Left lung (tissue), 4 donors: ENCODE measurements at regions not wholly inside any gene's neighbourhood (a gene's known extent, or its start where the extent isn't known, plus 50 kb on each side); places are given as distances from the start of the nearest gene placed in this dataset.

Experiments used
- ATAC-seq: fragments of 200-7000 bp; cut with Tn5 transposase; one replicate; pipeline ENCODE4 v1.9.1; 2020; ENCODE audit warnings: moderate library complexity
- DNase-seq, 4 donors: peaks; one replicate each; pipeline ENCODE4 v3.0.0-alpha.2; 2013 to 2020
- H3K27ac ChIP-seq, 2 donors: fragments of 200-600 bp; sonication (generic) in 1 of 2; one replicate each; pipeline versions ENCODE4 v1.5.0 to v1.8.0; 2020 to 2021
- H3K27me3 ChIP-seq, 2 donors: fragments of 200-600 bp; sonication (generic) in 1 of 2; one replicate each; pipeline versions ENCODE4 v1.5.0 to v1.8.0; 2020 to 2021
- H3K36me3 ChIP-seq, 2 donors: fragments of 200-600 bp; sonication (generic) in 1 of 2; one replicate each; pipeline versions ENCODE4 v1.5.0 to v1.8.0; 2020 to 2021
- H3K4me1 ChIP-seq, 2 donors: fragments of 200-600 bp; one replicate each; pipeline ENCODE4 v1.8.0; 2021
- H3K4me3 ChIP-seq, 2 donors: fragments of 200-600 bp; sonication (generic) in 1 of 2; one replicate each; pipeline versions ENCODE4 v1.5.0 to v1.8.0; 2020 to 2021; ENCODE audit warnings: mild to moderate bottlenecking in 1 of 2
- H3K9me3 ChIP-seq, 2 donors: fragments of 200-600 bp; sonication (generic) in 1 of 2; one replicate each; pipeline versions ENCODE4 v1.5.0 to v1.8.0; 2020 to 2021
- intact Hi-C, 2 donors: fragments of 100-400 bp; cut with DNase I; formaldehyde crosslinking; loops; one replicate each; pipeline versions ENCODE4 v1.11.2 to v1.14.2; 2022
- TF ChIP-seq, protein P1 (sequence below), 2 donors: fragments of 200-600 bp; sonication (generic) in 1 of 2; IDR thresholded peaks; one replicate each; pipeline versions ENCODE4 v1.5.0 to v1.8.0; 2021; ENCODE audit warnings: antibody characterized with exemption in 2 of 2
- donor health status: DM: no; HTN: yes; CAD: no.
- donor health status: DM: no; HTN: no; CAD: no.

DNA sequence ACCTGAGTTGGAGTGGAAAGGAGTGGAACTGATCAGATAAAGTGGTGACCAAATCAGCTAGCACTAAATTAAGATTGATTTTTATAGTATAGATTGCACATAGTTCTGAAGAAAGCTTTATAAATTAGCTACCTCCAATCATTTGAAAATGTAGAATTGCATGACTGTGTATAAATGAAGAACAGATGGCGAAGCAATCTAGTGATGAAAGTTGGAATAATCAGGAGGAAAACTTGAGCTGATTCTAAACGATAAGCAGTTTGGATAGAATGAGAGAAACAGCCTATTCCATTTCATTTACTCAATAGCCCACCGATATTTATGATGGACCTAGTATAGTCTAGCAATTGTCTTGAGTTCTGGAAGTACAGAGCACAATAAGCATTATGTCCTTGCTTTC is 661.5 kb downstream of the PLA2G4A start:
- no peaks in the 10 kb centered on the region for H3K36me3 ChIP-seq
- H3K4me3 ChIP-seq, result no peak overlapping the region
- no peak overlapping the region for H3K27ac ChIP-seq
- no peak for ATAC-seq
- no peaks in the 10 kb centered on the region for H3K27me3 ChIP-seq
- no peaks in the 10 kb centered on the region for H3K4me1 ChIP-seq
- TF ChIP-seq, protein P1, sequence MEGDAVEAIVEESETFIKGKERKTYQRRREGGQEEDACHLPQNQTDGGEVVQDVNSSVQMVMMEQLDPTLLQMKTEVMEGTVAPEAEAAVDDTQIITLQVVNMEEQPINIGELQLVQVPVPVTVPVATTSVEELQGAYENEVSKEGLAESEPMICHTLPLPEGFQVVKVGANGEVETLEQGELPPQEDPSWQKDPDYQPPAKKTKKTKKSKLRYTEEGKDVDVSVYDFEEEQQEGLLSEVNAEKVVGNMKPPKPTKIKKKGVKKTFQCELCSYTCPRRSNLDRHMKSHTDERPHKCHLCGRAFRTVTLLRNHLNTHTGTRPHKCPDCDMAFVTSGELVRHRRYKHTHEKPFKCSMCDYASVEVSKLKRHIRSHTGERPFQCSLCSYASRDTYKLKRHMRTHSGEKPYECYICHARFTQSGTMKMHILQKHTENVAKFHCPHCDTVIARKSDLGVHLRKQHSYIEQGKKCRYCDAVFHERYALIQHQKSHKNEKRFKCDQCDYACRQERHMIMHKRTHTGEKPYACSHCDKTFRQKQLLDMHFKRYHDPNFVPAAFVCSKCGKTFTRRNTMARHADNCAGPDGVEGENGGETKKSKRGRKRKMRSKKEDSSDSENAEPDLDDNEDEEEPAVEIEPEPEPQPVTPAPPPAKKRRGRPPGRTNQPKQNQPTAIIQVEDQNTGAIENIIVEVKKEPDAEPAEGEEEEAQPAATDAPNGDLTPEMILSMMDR (IDR thresholded peaks at IDR 0.05), result no peak
- intact Hi-C loops, result no loop called here
- peaks cover 0 to 5% of the 10 kb centered on the region in 2 donors for H3K9me3 ChIP-seq
- no peak for DNase-seq

DNA sequence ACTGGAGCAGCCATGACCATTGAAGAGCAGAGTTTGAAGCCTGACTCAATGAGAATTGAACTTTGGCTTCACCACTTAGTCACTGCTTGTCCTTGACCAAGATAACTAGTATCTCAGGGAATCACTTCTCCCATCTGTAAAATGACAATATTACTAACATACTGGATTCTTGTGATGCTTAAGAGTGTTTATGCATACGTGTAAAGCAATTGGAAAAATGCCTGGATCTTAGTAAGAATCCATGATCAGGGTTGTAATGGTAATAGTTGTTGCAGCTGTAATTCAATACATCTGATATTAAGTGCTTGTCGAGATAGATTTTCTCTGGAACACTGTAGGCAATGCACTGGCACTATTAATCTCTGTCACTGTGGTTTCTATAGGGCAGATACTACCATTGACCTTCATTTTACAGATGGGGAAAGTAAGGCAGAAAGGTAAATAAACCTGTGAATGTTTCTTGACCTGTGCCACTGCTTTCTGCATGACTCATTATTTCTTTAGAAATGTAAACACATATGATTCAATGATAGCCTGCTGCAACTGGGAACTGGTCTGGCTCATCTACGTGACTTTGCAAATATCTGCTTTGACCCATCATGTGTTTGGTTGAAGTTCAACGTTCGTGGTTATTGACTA is 662.5 kb downstream of the PLA2G4A start:
- Histone ChIP-seq H3K4me3 (no peak overlapping the region), H3K9me3 (peaks cover 0 to 5% of the 10 kb centered on the region in 2 donors), H3K36me3 (no peaks in the 10 kb centered on the region), H3K27me3 (no peaks in the 10 kb centered on the region), H3K27ac (no peak overlapping the region), H3K4me1 (no peaks in the 10 kb centered on the region)
- TF ChIP-seq, protein P1 (IDR thresholded peaks at IDR 0.05), result no peak
- ATAC-seq (no peak), DNase-seq (no peak)
- intact Hi-C loops, result no loop called here

- TF ChIP-seq, protein P1 (IDR thresholded peaks at IDR 0.05), result no peak
- H3K36me3 ChIP-seq, result no peaks in the 10 kb centered on the region
- no peak overlapping the region for H3K4me3 ChIP-seq
- no peaks in the 10 kb centered on the region for H3K27me3 ChIP-seq
- peaks cover 0 to 2% of the 10 kb centered on the region in 2 donors for H3K9me3 ChIP-seq
- DNase-seq (no peak), ATAC-seq (no peak)
- intact Hi-C loops, result no loop called here
- H3K27ac ChIP-seq, result no peak overlapping the region
- H3K4me1 ChIP-seq, result no peaks in the 10 kb centered on the region
These were observed 669.3 kb downstream of the PLA2G4A start for GRCh38 chr1:187498028-187498427.

GRCh38 chr1:187504779-187505178 is 676.0 kb downstream of the PLA2G4A start:
- Histone ChIP-seq H3K27me3 (no peaks in the 10 kb centered on the region), H3K4me1 (no peaks in the 10 kb centered on the region), H3K9me3 (no peaks in the 10 kb centered on the region), H3K36me3 (no peaks in the 10 kb centered on the region), H3K4me3 (no peak overlapping the region), H3K27ac (no peak overlapping the region)
- TF ChIP-seq, protein P1 (IDR thresholded peaks at IDR 0.05), result no peak
- DNase-seq (no peak), ATAC-seq (no peak)
- intact Hi-C loops, result no loop called here

GRCh38 chr1:187509091-187509490 is 680.3 kb downstream of the PLA2G4A start:
- Histone ChIP-seq H3K27ac (no peak overlapping the region), H3K9me3 (peaks cover 0 to 2% of the 10 kb centered on the region in 2 donors), H3K4me3 (no peak overlapping the region), H3K4me1 (no peaks in the 10 kb centered on the region), H3K27me3 (no peaks in the 10 kb centered on the region), H3K36me3 (no peaks in the 10 kb centered on the region)
- ATAC-seq (no peak), DNase-seq (no peak)
- TF ChIP-seq, protein P1 (IDR thresholded peaks at IDR 0.05), result no peak
- intact Hi-C loops, result no loop called here
